SK-N-SH (cell line): ENCODE measurements at regions not wholly inside any gene's neighbourhood (a gene's known extent, or its start where the extent isn't known, plus 50 kb on each side); places are given as distances from the start of the nearest gene placed in this dataset.

Experiments
- CTCF ChIA-PET: fragments of 300-600, 350-600 bp; formaldehyde crosslinking; extraction: SDS; loops from one replicate; lab custom pipeline; 2021; lab: Yijun Ruan, JAX
- POLR2A ChIA-PET: fragments of 350-600 bp; sonication (Branson Sonifier 250); formaldehyde crosslinking; extraction: SDS; loops from one replicate; lab custom pipeline; 2020; ENCODE audit warnings: antibody characterized with exemption, inconsistent platforms; lab: Yijun Ruan, JAX
- DNase-seq: peaks from one replicate; pipeline ENCODE4 v3.0.0; 2012
- H2AFZ ChIP-seq: fragments of 200-600 bp; sonication (generic); 2 replicates; pipeline ENCODE4 v1.8.1; 2016; ENCODE audit warnings: antibody characterized with exemption, mild to moderate bottlenecking, low read depth
- H3F3A ChIP-seq: fragments of 200-600 bp; sonication (generic); replicated peaks from 2 replicates; pipeline ENCODE3; 2016; ENCODE audit warnings: antibody characterized with exemption, mild to moderate bottlenecking; ENCODE audit not compliant: insufficient read depth
- H3K27ac ChIP-seq, 2 experiments: fragments of 200-500 bp in 1 of 2; fragments of 200-600 bp in 1 of 2; sonication (Bioruptor generic) in 1 of 2; sonication (generic), shearing (Covaris generic) in 1 of 2; 2 replicates each; pipeline versions ENCODE4 v1.5.1 to v1.6.1; 2014 to 2016; ENCODE audit warnings: low read depth in 2 of 2, inconsistent platforms in 1 of 2, low read length in 1 of 2, mild to moderate bottlenecking in 1 of 2, mixed read lengths in 1 of 2
- H3K27me3 ChIP-seq: fragments of 200-600 bp; sonication (generic), shearing (Covaris generic); 2 replicates; pipeline ENCODE4 v1.6.1; 2016; ENCODE audit warnings: mixed run types; ENCODE audit not compliant: insufficient read depth
- H3K36me3 ChIP-seq, 2 experiments: fragments of 200-500 bp in 1 of 2; fragments of 200-600 bp in 1 of 2; sonication (Bioruptor generic) in 1 of 2; sonication (generic) in 1 of 2; replicated peaks in 1 of 2; 2 replicates each; pipeline versions ENCODE3 to v1.5.1; 2014 to 2016; ENCODE audit warnings: low read length in 1 of 2, mild to moderate bottlenecking in 1 of 2; ENCODE audit not compliant: insufficient read depth in 2 of 2, control insufficient read depth in 1 of 2
- H3K4me1 ChIP-seq, 2 experiments: fragments of 200-500 bp in 1 of 2; fragments of 200-600 bp in 1 of 2; sonication (Bioruptor generic) in 1 of 2; sonication (generic), shearing (Covaris generic) in 1 of 2; 2 replicates each; pipeline versions ENCODE4 v1.5.1 to v1.6.1; 2014 to 2016; ENCODE audit warnings: low read depth in 1 of 2, low read length in 1 of 2, mixed run types in 1 of 2; ENCODE audit not compliant: insufficient read depth in 2 of 2, control insufficient read depth in 1 of 2
- H3K4me2 ChIP-seq: fragments of 200-600 bp; sonication (generic), shearing (Covaris generic); 2 replicates; pipeline ENCODE4 v1.6.1; 2017; ENCODE audit warnings: mixed run types
- H3K4me3 ChIP-seq, 2 experiments: fragments of 200-500 bp in 1 of 2; fragments of 200-600 bp in 1 of 2; sonication (Bioruptor generic) in 1 of 2; sonication (generic), shearing (Covaris generic) in 1 of 2; 2 replicates each; pipeline versions ENCODE4 v1.5.1 to v1.8.1; 2014 to 2016; ENCODE audit warnings: low read depth in 2 of 2, inconsistent platforms in 1 of 2, low read length in 1 of 2, mild to moderate bottlenecking in 1 of 2, mixed read lengths in 1 of 2, moderate library complexity in 1 of 2
- H3K79me2 ChIP-seq: fragments of 200-600 bp; sonication (generic); 2 replicates; pipeline ENCODE4 v1.8.1; 2017; ENCODE audit warnings: mild to moderate bottlenecking; ENCODE audit not compliant: insufficient read depth
- H3K9ac ChIP-seq: fragments of 200-600 bp; sonication (generic); 2 replicates; pipeline ENCODE4 v1.6.1; 2017; ENCODE audit warnings: mixed run types
- H3K9me2 ChIP-seq: fragments of 200-600 bp; sonication (generic); 2 replicates; pipeline ENCODE4 v1.6.1; 2017; ENCODE audit warnings: mixed run types
- H3K9me3 ChIP-seq: fragments of 200-600 bp; sonication (generic); 2 replicates; pipeline ENCODE4 v1.6.1; 2017; ENCODE audit warnings: mixed run types, mild to moderate bottlenecking, moderate library complexity
- H4K20me1 ChIP-seq: fragments of 200-600 bp; sonication (generic); 2 replicates; pipeline ENCODE4 v1.6.1; 2017; ENCODE audit warnings: mild to moderate bottlenecking, mixed run types; ENCODE audit not compliant: insufficient read depth
- ELF1 ChIP-seq: IDR thresholded peaks from 2 replicates; pipeline ENCODE4 v1.4.0; 2012
- FOSL2 ChIP-seq: IDR thresholded peaks from 2 replicates; pipeline ENCODE4 v1.4.0; 2012; ENCODE audit warnings: low read depth, mild to moderate bottlenecking, moderate library complexity, borderline replicate concordance
- FOXJ3 ChIP-seq: sonication (generic); formaldehyde crosslinking; IDR thresholded peaks from 2 replicates; pipeline ENCODE4 v1.5.1; 2020; ENCODE audit warnings: mild to moderate bottlenecking, missing genetic modification reagents
- GATA2 ChIP-seq: sonication (generic); formaldehyde crosslinking; IDR thresholded peaks from 2 replicates; pipeline ENCODE4 v1.5.0; 2020; ENCODE audit warnings: mild to moderate bottlenecking, missing genetic modification reagents
- MEF2A ChIP-seq: IDR thresholded peaks from 2 replicates; pipeline ENCODE4 v1.4.0; 2012; ENCODE audit warnings: low read depth, borderline replicate concordance
- NRF1 ChIP-seq: IDR thresholded peaks from 2 replicates; pipeline ENCODE4 v1.6.1; 2012; ENCODE audit warnings: low read depth, mild to moderate bottlenecking, low read length
- TAF1 ChIP-seq: IDR thresholded peaks from 2 replicates; pipeline ENCODE4 v1.6.1; 2012; ENCODE audit warnings: low read depth, mild to moderate bottlenecking, low read length, moderate library complexity, borderline replicate concordance
- WGBS: methylation state at CpG from one replicate; pipeline ENCODE4 v1.1.6; 2017; ENCODE audit warnings: low lambda C conversion rate; 5-methylcytosine and 5-hydroxymethylcytosine counted together
- TF ChIP-seq, protein P1 (sequence below): IDR thresholded peaks from 2 replicates; pipeline ENCODE4 v1.6.1; 2012; ENCODE audit warnings: mild to moderate bottlenecking, low read depth, low read length, moderate library complexity
- TF ChIP-seq, protein P2 (sequence below): IDR thresholded peaks from 2 replicates; pipeline ENCODE4; 2012

DNA sequence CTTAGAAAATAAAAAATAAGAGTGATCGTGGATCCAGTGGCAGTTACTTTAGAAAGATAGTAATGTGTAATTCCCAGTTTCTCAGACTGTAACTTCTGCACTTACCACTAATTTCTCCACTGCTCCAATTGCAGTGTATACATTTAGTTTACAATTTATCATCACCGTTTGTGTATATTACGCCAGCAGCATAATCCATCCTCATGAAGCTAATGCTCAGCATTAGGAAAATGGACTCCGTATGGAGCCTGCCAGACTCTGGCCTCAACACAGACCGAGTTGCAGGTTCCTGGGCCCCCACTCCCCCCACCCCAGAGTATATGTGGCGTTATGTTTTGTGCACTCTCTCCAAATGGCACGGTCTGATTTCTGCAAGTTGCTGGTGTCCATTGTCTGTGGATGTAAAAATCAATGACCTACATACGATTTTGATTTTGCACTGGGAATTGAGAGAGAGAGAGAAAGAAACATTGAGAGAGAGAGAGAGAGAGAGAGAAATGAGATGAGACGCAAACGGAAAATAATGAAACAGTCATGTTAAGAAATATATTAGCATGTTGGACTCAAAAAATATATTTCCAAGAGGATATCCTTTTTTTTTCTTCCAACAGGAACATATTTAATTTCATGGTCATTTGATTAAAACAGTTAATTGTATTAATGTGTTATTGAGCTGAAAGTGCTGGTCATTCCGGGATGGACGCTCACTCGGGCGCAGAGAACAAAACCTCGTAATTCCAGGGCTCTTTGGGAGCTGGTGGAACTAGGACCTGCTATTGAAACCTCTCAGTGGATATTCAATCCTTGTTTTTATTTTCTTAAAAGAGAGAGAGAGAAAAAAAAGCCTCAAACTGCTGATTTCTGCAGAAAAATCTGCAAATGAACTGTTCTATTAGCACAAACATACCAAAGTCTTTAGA lies 278.8 kb downstream of the TSHZ3 start:
- H3K9me3 ChIP-seq = no peaks in the 10 kb centered on the region
- peaks cover 0 to 12% of the 10 kb centered on the region in 2 experiments; a peak in 1 of 4 replicates for H3K4me1 ChIP-seq
- no peaks in the 10 kb centered on the region for H4K20me1 ChIP-seq
- H3K79me2 ChIP-seq = no peaks in the 10 kb centered on the region
- TF ChIP-seq NRF1 (no peak), ELF1 (no peak), TAF1 (no peak), MEF2A (no peak)
- TF ChIP-seq, all 33 proteins: peak for 0
- ChIA-PET POLR2A (no interaction called here), CTCF (no interaction called here)
- DNase-seq = no peak
- Histone ChIP-seq H3K27ac (no peak overlapping the region), H3K9ac (no peak overlapping the region), H3K9me2 (no peaks in the 10 kb centered on the region), H3K4me3 (no peak overlapping the region), H3F3A (no peaks in the 10 kb centered on the region), H3K27me3 (no peaks in the 10 kb centered on the region), H2AFZ (no peak overlapping the region), H3K36me3 (no peaks in the 10 kb centered on the region), H3K4me2 (no peak overlapping the region)
- WGBS = 60% methylated on average over 15 of the region's 15 CpGs

DNA sequence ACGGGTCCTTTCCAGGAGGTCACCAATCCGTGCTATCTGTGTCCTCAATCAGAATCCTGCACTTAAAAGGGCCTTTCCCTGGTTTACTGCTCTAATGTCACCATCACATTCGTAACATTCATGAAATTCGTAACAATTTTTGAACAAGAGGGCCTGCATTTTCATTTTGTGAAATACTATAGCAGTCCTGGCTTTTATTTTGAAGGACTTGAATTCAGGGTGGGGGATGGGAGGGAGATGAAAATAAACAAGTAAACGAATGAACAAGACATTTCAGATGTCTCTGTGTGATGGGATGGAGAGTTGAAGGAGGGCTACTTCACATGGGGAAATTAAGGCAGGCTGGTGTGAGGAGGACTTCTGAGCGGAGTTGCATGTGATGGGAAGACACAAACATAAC lies 281.0 kb downstream of the TSHZ3 start:
- no peaks in the 10 kb centered on the region for H3K9me2 ChIP-seq
- no peaks in the 10 kb centered on the region for H3K36me3 ChIP-seq
- H3K4me3 ChIP-seq = no peak overlapping the region
- H3K27me3 ChIP-seq = no peaks in the 10 kb centered on the region
- no peaks in the 10 kb centered on the region for H3K9me3 ChIP-seq
- no peak overlapping the region for H2AFZ ChIP-seq
- TF ChIP-seq FOXJ3 (CRISPR knock-in tag) (no peak), FOSL2 (no peak), TAF1 (no peak), GATA2 (no peak), ELF1 (no peak)
- TF ChIP-seq, protein P1, sequence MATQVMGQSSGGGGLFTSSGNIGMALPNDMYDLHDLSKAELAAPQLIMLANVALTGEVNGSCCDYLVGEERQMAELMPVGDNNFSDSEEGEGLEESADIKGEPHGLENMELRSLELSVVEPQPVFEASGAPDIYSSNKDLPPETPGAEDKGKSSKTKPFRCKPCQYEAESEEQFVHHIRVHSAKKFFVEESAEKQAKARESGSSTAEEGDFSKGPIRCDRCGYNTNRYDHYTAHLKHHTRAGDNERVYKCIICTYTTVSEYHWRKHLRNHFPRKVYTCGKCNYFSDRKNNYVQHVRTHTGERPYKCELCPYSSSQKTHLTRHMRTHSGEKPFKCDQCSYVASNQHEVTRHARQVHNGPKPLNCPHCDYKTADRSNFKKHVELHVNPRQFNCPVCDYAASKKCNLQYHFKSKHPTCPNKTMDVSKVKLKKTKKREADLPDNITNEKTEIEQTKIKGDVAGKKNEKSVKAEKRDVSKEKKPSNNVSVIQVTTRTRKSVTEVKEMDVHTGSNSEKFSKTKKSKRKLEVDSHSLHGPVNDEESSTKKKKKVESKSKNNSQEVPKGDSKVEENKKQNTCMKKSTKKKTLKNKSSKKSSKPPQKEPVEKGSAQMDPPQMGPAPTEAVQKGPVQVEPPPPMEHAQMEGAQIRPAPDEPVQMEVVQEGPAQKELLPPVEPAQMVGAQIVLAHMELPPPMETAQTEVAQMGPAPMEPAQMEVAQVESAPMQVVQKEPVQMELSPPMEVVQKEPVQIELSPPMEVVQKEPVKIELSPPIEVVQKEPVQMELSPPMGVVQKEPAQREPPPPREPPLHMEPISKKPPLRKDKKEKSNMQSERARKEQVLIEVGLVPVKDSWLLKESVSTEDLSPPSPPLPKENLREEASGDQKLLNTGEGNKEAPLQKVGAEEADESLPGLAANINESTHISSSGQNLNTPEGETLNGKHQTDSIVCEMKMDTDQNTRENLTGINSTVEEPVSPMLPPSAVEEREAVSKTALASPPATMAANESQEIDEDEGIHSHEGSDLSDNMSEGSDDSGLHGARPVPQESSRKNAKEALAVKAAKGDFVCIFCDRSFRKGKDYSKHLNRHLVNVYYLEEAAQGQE = no peak
- TF ChIP-seq, protein P2, sequence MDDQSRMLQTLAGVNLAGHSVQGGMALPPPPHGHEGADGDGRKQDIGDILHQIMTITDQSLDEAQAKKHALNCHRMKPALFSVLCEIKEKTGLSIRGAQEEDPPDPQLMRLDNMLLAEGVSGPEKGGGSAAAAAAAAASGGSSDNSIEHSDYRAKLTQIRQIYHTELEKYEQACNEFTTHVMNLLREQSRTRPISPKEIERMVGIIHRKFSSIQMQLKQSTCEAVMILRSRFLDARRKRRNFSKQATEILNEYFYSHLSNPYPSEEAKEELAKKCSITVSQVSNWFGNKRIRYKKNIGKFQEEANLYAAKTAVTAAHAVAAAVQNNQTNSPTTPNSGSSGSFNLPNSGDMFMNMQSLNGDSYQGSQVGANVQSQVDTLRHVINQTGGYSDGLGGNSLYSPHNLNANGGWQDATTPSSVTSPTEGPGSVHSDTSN = no peak
- H3K9ac ChIP-seq = no peak overlapping the region
- DNase-seq = no peak
- H3K4me2 ChIP-seq = no peak overlapping the region
- ChIA-PET POLR2A (no interaction called here), CTCF (no interaction called here)
- H4K20me1 ChIP-seq = no peaks in the 10 kb centered on the region
- no peak overlapping the region for H3K27ac ChIP-seq
- no peaks in the 10 kb centered on the region for H3K79me2 ChIP-seq
- H3K4me1 ChIP-seq = peaks cover 3 to 12% of the 10 kb centered on the region in 2 experiments; a peak in 2 of 4 replicates
- WGBS = 44% methylated on average over 6 of the region's 6 CpGs
- no peaks in the 10 kb centered on the region for H3F3A ChIP-seq
